GM12878 (cell line): ENCODE measurements at regions not wholly inside any gene's neighbourhood (a gene's known extent, or its start where the extent isn't known, plus 50 kb on each side); places are given as distances from the start of the nearest gene placed in this dataset.

Source experiments
- ATAC-seq: fragments of 200-7000 bp; cut with Tn5 transposase; 3 replicates; pipeline ENCODE4 v1.9.1; 2020; ENCODE audit warnings: mild to moderate bottlenecking, moderate library complexity
- BruUV-seq: library from RNA; stranded (reverse); fragments of 400-500 nt; replicated peaks from 2 replicates; lab custom pipeline; 2021; lab: Mats Ljungman, UMichigan
- CTCF ChIA-PET: fragments of 300-600 bp; sonication (Branson Sonifier 250); formaldehyde crosslinking; extraction: SDS; loops from one replicate; lab custom pipeline; 2021; ENCODE audit warnings: inconsistent platforms; lab: Yijun Ruan, JAX
- POLR2A ChIA-PET: fragments of 350-600 bp; formaldehyde crosslinking; extraction: SDS; loops from one replicate; lab custom pipeline; 2021; ENCODE audit warnings: inconsistent platforms; lab: Charles Lee
- RAD21 ChIA-PET: fragments of 300-600 bp; sonication (Branson Sonifier 250); formaldehyde crosslinking; loops from one replicate; lab custom pipeline; 2023; ENCODE audit warnings: antibody characterized with exemption; ENCODE audit not compliant: unreplicated experiment; lab: Charles Lee
- SMC1A ChIA-PET: fragments of 300-600 bp; sonication (Branson Sonifier 250); formaldehyde crosslinking; loops from one replicate; lab custom pipeline; 2023; ENCODE audit not compliant: unreplicated experiment, uncharacterized antibody; lab: Charles Lee
- DNase-seq: peaks from one replicate; pipeline ENCODE4 v3.0.0-alpha.2; 2011; ENCODE audit warnings: low read depth, low spot score
- FAIRE-seq: peaks from 3 replicates; lab custom pipeline; 2011; peaks lifted over from hg19 to GRCh38; lab: Jason Lieb, UNC
- H2AFZ ChIP-seq: 2 replicates; pipeline ENCODE4 v1.6.0; 2011; ENCODE audit warnings: low read depth, low read length, control low read depth; ENCODE audit not compliant: control insufficient read depth
- H3K27ac ChIP-seq: 2 replicates; pipeline ENCODE4 v1.5.1; 2011; ENCODE audit warnings: control low read depth; ENCODE audit not compliant: control insufficient read depth, insufficient read depth
- H3K27me3 ChIP-seq, 2 experiments: replicated peaks in 1 of 2; 2 replicates each; pipeline versions ENCODE4 v1.6.0 to v1.6.1; 2011; ENCODE audit warnings: low read length in 1 of 2; ENCODE audit not compliant: control insufficient read depth in 2 of 2, insufficient read depth in 2 of 2
- H3K36me3 ChIP-seq, 2 experiments: 2 replicates each; pipeline ENCODE4 v1.5.1; 2011; ENCODE audit warnings: low read length in 1 of 2; ENCODE audit not compliant: control insufficient read depth in 2 of 2, insufficient read depth in 2 of 2
- H3K4me1 ChIP-seq: 2 replicates; pipeline ENCODE4 v1.6.1; 2011; ENCODE audit warnings: mild to moderate bottlenecking, low read length, moderate library complexity, mixed read lengths; ENCODE audit not compliant: control insufficient read depth, insufficient read depth
- H3K4me2 ChIP-seq: 2 replicates; pipeline ENCODE4 v1.6.0; 2011; ENCODE audit warnings: control low read depth; ENCODE audit not compliant: control insufficient read depth, insufficient read depth
- H3K4me3 ChIP-seq: fragments of 200-600 bp; sonication (generic); 2 replicates; pipeline ENCODE4 v1.5.1; 2016
- H3K79me2 ChIP-seq: 2 replicates; pipeline ENCODE4 v1.6.0; 2011; ENCODE audit warnings: low read length; ENCODE audit not compliant: control insufficient read depth, insufficient read depth
- H3K9ac ChIP-seq: 2 replicates; pipeline ENCODE4 v1.8.0; 2011; ENCODE audit warnings: low read length, control low read depth, mixed read lengths; ENCODE audit not compliant: control insufficient read depth, insufficient read depth
- H3K9me3 ChIP-seq: replicated peaks from 3 replicates; pipeline ENCODE4 v1.5.1; 2011; ENCODE audit warnings: mild to moderate bottlenecking, low read length; ENCODE audit not compliant: control insufficient read depth, insufficient read depth
- H4K20me1 ChIP-seq: 2 replicates; pipeline ENCODE4 v1.6.0; 2011; ENCODE audit not compliant: control insufficient read depth, insufficient read depth
- ATF2 ChIP-seq: IDR thresholded peaks from 2 replicates; pipeline ENCODE4 v1.6.1; 2012; ENCODE audit warnings: low read length, inconsistent platforms
- BCL11A ChIP-seq: IDR thresholded peaks from 2 replicates; pipeline ENCODE4 v1.6.1; 2011; ENCODE audit warnings: low read depth, low read length
- CHD4 ChIP-seq: fragments of 200-600 bp; sonication (generic); IDR thresholded peaks from 2 replicates; pipeline ENCODE4 v1.6.1; 2016; ENCODE audit warnings: mild to moderate bottlenecking
- CREB1 ChIP-seq: IDR thresholded peaks from 2 replicates; pipeline ENCODE4 v1.6.1; 2012; ENCODE audit warnings: low read depth, mild to moderate bottlenecking, inconsistent platforms
- ELK1 ChIP-seq: IDR thresholded peaks from 2 replicates; pipeline ENCODE4 v1.6.1; 2012; ENCODE audit warnings: low read depth, low read length, improper control_type of control experiment
- FOS ChIP-seq: IDR thresholded peaks from 3 replicates; pipeline ENCODE4 v1.6.1; 2011; ENCODE audit warnings: borderline replicate concordance; ENCODE audit not compliant: insufficient read length; ENCODE audit errors: extremely low read depth
- GATAD2B ChIP-seq: fragments of 450-650 bp; conservative IDR thresholded peaks from 2 replicates; pipeline ENCODE4 v1.6.1; 2017; ENCODE audit warnings: low read depth, mild to moderate bottlenecking, moderate library complexity
- HCFC1 ChIP-seq: fragments of 150-350 bp; IDR thresholded peaks from 2 replicates; pipeline ENCODE4 v1.6.1; 2014; ENCODE audit warnings: low read length
- HSF1 ChIP-seq: fragments of 150-350 bp; IDR thresholded peaks from 2 replicates; pipeline ENCODE4 v1.6.1; 2014; ENCODE audit warnings: mild to moderate bottlenecking, low read depth, low read length
- IRF4 ChIP-seq: IDR thresholded peaks from 2 replicates; pipeline ENCODE4 v1.6.1; 2011; ENCODE audit warnings: low read depth, low read length
- JUND ChIP-seq: IDR thresholded peaks from 2 replicates; pipeline ENCODE4 v1.6.1; 2012; ENCODE audit warnings: low read depth, mild to moderate bottlenecking, low read length, improper control_type of control experiment, moderate library complexity
- MYB ChIP-seq: fragments of 150-350 bp; IDR thresholded peaks from 2 replicates; pipeline ENCODE4 v1.6.1; 2014; ENCODE audit warnings: mild to moderate bottlenecking, low read depth, low read length, borderline replicate concordance
- NFYB ChIP-seq: IDR thresholded peaks from 2 replicates; pipeline ENCODE4 v1.6.1; 2011; ENCODE audit warnings: low read depth, mild to moderate bottlenecking, low read length, improper control_type of control experiment, moderate library complexity; ENCODE audit not compliant: insufficient read depth
- RFX5 ChIP-seq: IDR thresholded peaks from 2 replicates; pipeline ENCODE4 v1.6.1; 2011; ENCODE audit warnings: low read depth, low read length, improper control_type of control experiment
- SMAD1 ChIP-seq: fragments of 450-650 bp; IDR thresholded peaks from 2 replicates; pipeline ENCODE4 v1.6.1; 2018; ENCODE audit warnings: mild to moderate bottlenecking, low read depth; ENCODE audit not compliant: partially characterized antibody
- SMAD5 ChIP-seq: IDR thresholded peaks from 2 replicates; pipeline ENCODE4 v1.6.1; 2016; ENCODE audit warnings: antibody characterized with exemption, low read depth
- SREBF1 ChIP-seq: IDR thresholded peaks from 2 replicates; pipeline ENCODE4 v1.6.1; 2012; ENCODE audit warnings: mild to moderate bottlenecking, low read length
- YBX1 ChIP-seq: fragments of 450-650 bp; IDR thresholded peaks from 2 replicates; pipeline ENCODE4 v1.6.1; 2016; ENCODE audit warnings: antibody characterized with exemption
- ZNF207 ChIP-seq: fragments of 450-650 bp; IDR thresholded peaks from 2 replicates; pipeline ENCODE4 v1.6.1; 2014; ENCODE audit warnings: antibody characterized with exemption, mild to moderate bottlenecking, borderline replicate concordance
- WGBS: methylation state at CpG from one replicate; pipeline ENCODE4 v1.1.6; 2016; ENCODE audit warnings: low lambda C conversion rate; ENCODE audit not compliant: insufficient replicate concordance, insufficient coverage; ENCODE audit errors: missing lambda C conversion rate; 5-methylcytosine and 5-hydroxymethylcytosine counted together
- in situ Hi-C: fragments of 300-500 bp; cut with MboI; formaldehyde crosslinking; loops from 9 replicates; pipeline ENCODE4 v1.14.3; 2018; ENCODE audit warnings: mixed read lengths
- intact Hi-C: fragments of 100-400 bp; cut with micrococcal nuclease; formaldehyde crosslinking; loops from one replicate; pipeline ENCODE4 v1.14.2; 2022; ENCODE audit not compliant: unreplicated experiment
- TF ChIP-seq, protein P1 (sequence below): IDR thresholded peaks from 2 replicates; pipeline ENCODE4 v1.6.1; 2011; ENCODE audit warnings: low read depth, low read length, improper control_type of control experiment, borderline replicate concordance

GRCh38 chr6:26280407-26280806 is 84.6 kb upstream of the BTN3A2 start:
- WGBS, result 95% methylated on average over 1 of the region's 1 CpG

More at GRCh38 chr6:26280407-26280806, 84.6 kb upstream of the BTN3A2 start:
- POLR2A ChIA-PET, result interaction anchor here (0.9 kb wide), 1 partner anchor 30 kb away, joined by 3 read pairs; a partner anchor contains a TSS
- CTCF ChIA-PET, result interaction anchor here (0.6 to 0.9 kb wide), 2 partner anchors 101 to 1394 kb away, joined by 3 read pairs; no protein-coding TSS in a partner anchor
- in situ Hi-C loops, result no loop called here
- no peak for FAIRE-seq
- H3K4me2 ChIP-seq, result no peak overlapping the region
- TF ChIP-seq ZNF207 (no peak), HCFC1 (no peak), SMAD5 (no peak), FOS (no peak), JUND (no peak), ELK1 (no peak), SREBF1 (no peak), CHD4 (no peak), RFX5 (no peak), SMAD1 (no peak), NFYB (no peak), YBX1 (no peak), GATAD2B (no peak), CREB1 (no peak), IRF4 (no peak), MYB (no peak), HSF1 (no peak), ATF2 (no peak), BCL11A (no peak)
- TF ChIP-seq, protein P1, sequence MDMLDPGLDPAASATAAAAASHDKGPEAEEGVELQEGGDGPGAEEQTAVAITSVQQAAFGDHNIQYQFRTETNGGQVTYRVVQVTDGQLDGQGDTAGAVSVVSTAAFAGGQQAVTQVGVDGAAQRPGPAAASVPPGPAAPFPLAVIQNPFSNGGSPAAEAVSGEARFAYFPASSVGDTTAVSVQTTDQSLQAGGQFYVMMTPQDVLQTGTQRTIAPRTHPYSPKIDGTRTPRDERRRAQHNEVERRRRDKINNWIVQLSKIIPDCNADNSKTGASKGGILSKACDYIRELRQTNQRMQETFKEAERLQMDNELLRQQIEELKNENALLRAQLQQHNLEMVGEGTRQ, result no peak
- TF ChIP-seq, all 136 proteins: peak for 0
- Histone ChIP-seq H3K27ac (no peak overlapping the region), H2AFZ (no peak overlapping the region), H3K9ac (no peak overlapping the region), H3K4me1 (no peaks in the 10 kb centered on the region; the same call in 1 of the 2 replicates), H3K36me3 (no peaks in the 10 kb centered on the region), H3K79me2 (peaks cover 22% of the 10 kb centered on the region), H3K27me3 (no peaks in the 10 kb centered on the region), H3K4me3 (no peak overlapping the region), H3K9me3 (no peaks in the 10 kb centered on the region), H4K20me1 (no peaks in the 10 kb centered on the region)
- intact Hi-C loops, result no loop called here
- ATAC-seq, result no peak
- BruUV-seq, result no TSS peak
- no peak for DNase-seq
- ChIA-PET RAD21 (no interaction called here), SMC1A (interaction anchor here (0.7 to 1.1 kb wide), 2 partner anchors 29 to 43 kb away, joined by 3 read pairs; a partner anchor contains a TSS)
